ENCODE measurements at regions not wholly inside any gene's neighbourhood (a gene's known extent, or its start where the extent isn't known, plus 50 kb on each side); places are given as distances from the start of the nearest gene placed in this dataset.

DNA sequence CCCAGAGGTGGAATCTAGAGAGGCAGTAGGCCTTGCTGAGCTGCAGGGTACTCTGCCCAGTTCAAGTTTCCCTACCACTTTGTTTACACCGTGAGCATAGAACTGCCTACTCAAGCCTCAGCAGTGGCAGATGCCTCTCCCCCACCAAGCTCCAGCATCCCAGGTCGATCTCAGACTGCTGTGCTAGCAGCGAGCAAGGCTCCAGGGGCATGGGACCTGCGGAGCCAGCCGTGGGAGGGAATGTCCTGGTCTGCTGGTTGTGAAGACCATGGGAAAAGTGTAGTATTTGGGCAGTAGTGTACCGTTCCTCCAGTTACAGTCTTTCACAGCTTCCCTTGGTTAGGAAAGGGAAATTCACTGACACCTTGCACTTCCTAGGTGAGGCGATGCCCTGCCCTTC lies 50.6 kb upstream of the FSIP2 start:
- TF ChIP-seq TEAD4 (CRISPR knock-in tag; IDR thresholded peaks at IDR 0.05): no peak
- no peak for TF ChIP-seq GTF2I (CRISPR knock-in tag; conservative IDR thresholded peaks at IDR 0.05)
- TF ChIP-seq, protein P1, sequence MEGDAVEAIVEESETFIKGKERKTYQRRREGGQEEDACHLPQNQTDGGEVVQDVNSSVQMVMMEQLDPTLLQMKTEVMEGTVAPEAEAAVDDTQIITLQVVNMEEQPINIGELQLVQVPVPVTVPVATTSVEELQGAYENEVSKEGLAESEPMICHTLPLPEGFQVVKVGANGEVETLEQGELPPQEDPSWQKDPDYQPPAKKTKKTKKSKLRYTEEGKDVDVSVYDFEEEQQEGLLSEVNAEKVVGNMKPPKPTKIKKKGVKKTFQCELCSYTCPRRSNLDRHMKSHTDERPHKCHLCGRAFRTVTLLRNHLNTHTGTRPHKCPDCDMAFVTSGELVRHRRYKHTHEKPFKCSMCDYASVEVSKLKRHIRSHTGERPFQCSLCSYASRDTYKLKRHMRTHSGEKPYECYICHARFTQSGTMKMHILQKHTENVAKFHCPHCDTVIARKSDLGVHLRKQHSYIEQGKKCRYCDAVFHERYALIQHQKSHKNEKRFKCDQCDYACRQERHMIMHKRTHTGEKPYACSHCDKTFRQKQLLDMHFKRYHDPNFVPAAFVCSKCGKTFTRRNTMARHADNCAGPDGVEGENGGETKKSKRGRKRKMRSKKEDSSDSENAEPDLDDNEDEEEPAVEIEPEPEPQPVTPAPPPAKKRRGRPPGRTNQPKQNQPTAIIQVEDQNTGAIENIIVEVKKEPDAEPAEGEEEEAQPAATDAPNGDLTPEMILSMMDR (IDR thresholded peaks at IDR 0.05): no peak
- TF ChIP-seq, protein P2, sequence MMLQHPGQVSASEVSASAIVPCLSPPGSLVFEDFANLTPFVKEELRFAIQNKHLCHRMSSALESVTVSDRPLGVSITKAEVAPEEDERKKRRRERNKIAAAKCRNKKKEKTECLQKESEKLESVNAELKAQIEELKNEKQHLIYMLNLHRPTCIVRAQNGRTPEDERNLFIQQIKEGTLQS (CRISPR knock-in tag; conservative IDR thresholded peaks at IDR 0.05): no peak
- no peak for TF ChIP-seq NR1H2 (CRISPR knock-in tag; IDR thresholded peaks at IDR 0.05)
- no peak for TF ChIP-seq ZNF416 (CRISPR knock-in tag; IDR thresholded peaks at IDR 0.05)
- TF ChIP-seq, protein P3, sequence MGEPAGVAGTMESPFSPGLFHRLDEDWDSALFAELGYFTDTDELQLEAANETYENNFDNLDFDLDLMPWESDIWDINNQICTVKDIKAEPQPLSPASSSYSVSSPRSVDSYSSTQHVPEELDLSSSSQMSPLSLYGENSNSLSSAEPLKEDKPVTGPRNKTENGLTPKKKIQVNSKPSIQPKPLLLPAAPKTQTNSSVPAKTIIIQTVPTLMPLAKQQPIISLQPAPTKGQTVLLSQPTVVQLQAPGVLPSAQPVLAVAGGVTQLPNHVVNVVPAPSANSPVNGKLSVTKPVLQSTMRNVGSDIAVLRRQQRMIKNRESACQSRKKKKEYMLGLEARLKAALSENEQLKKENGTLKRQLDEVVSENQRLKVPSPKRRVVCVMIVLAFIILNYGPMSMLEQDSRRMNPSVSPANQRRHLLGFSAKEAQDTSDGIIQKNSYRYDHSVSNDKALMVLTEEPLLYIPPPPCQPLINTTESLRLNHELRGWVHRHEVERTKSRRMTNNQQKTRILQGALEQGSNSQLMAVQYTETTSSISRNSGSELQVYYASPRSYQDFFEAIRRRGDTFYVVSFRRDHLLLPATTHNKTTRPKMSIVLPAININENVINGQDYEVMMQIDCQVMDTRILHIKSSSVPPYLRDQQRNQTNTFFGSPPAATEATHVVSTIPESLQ (CRISPR knock-in tag; IDR thresholded peaks at IDR 0.05): no peak
- no peak for TF ChIP-seq FOXJ3 (CRISPR knock-in tag; IDR thresholded peaks at IDR 0.05; ENCODE audit: borderline replicate concordance)
- no peak for TF ChIP-seq ZNF396 (CRISPR knock-in tag; IDR thresholded peaks at IDR 0.05; ENCODE audit: borderline replicate concordance)
- TF ChIP-seq JUN (CRISPR knock-in tag; IDR thresholded peaks at IDR 0.05): no peak
